Calu3 (cell line): ENCODE measurements at regions not wholly inside any gene's neighbourhood (a gene's known extent, or its start where the extent isn't known, plus 50 kb on each side); places are given as distances from the start of the nearest gene placed in this dataset.

ENCODE experiments used
- BruUV-seq: library from RNA; stranded (reverse); fragments of 400-500 nt; replicated peaks from 2 replicates; lab custom pipeline; 2021; lab: Mats Ljungman, UMichigan
- CTCF ChIA-PET: fragments of 300-600 bp; sonication (Branson Sonifier 250); formaldehyde crosslinking; loops from one replicate; lab custom pipeline; 2022; ENCODE audit warnings: antibody characterized with exemption; lab: Charles Lee
- DNase-seq: peaks from one replicate; pipeline ENCODE4 v3.0.0; 2022
- H3K27ac Mint-ChIP-seq: one replicate; pipeline ENCODE4 v1.8.0; 2022; ENCODE audit warnings: mixed read lengths; ENCODE audit not compliant: unreplicated experiment
- H3K27me3 Mint-ChIP-seq: one replicate; pipeline ENCODE4 v1.8.0; 2022; ENCODE audit warnings: mixed read lengths; ENCODE audit not compliant: unreplicated experiment
- H3K36me3 Mint-ChIP-seq: one replicate; pipeline ENCODE4 v1.8.0; 2022; ENCODE audit warnings: mild to moderate bottlenecking, moderate library complexity, mixed read lengths; ENCODE audit not compliant: insufficient read depth, unreplicated experiment
- H3K4me1 Mint-ChIP-seq: one replicate; pipeline ENCODE4 v1.8.0; 2022; ENCODE audit warnings: mild to moderate bottlenecking, low read depth, mixed read lengths; ENCODE audit not compliant: unreplicated experiment
- H3K4me3 Mint-ChIP-seq: one replicate; pipeline ENCODE4 v1.8.0; 2022; ENCODE audit warnings: mild to moderate bottlenecking, low read depth, moderate library complexity, mixed read lengths; ENCODE audit not compliant: unreplicated experiment
- H3K9me3 Mint-ChIP-seq: one replicate; pipeline ENCODE4 v1.8.0; 2022; ENCODE audit warnings: low read depth, mixed read lengths; ENCODE audit not compliant: unreplicated experiment
- CTCF ChIP-seq: fragments of 200-600 bp; IDR thresholded peaks from one replicate; pipeline ENCODE4 v1.8.0; 2022; ENCODE audit warnings: antibody characterized with exemption; ENCODE audit not compliant: unreplicated experiment
- intact Hi-C: fragments of 100-400 bp; cut with micrococcal nuclease; formaldehyde crosslinking; loops from one replicate; pipeline ENCODE4 v1.10.0; 2022; ENCODE audit not compliant: unreplicated experiment

- intact Hi-C loops = no loop called here
- no peak overlapping the region for H3K27ac Mint-ChIP-seq
- no peaks in the 10 kb centered on the region for H3K36me3 Mint-ChIP-seq
- no peak for DNase-seq
- H3K4me3 Mint-ChIP-seq = no peak overlapping the region
- TF ChIP-seq CTCF = no peak
- CTCF ChIA-PET = no interaction called here
- H3K9me3 Mint-ChIP-seq = no peaks in the 10 kb centered on the region
- no peaks in the 10 kb centered on the region for H3K4me1 Mint-ChIP-seq
- H3K27me3 Mint-ChIP-seq = no peaks in the 10 kb centered on the region
- no TSS peak for BruUV-seq
Observed at GRCh38 chr15:66875588-66876420, 173.8 kb downstream of the SMAD6 start.

GRCh38 chr15:66876421-66876730, 174.3 kb downstream of the SMAD6 start:
- no peak for TF ChIP-seq CTCF
- CTCF ChIA-PET = no interaction called here
- no peaks in the 10 kb centered on the region for H3K4me1 Mint-ChIP-seq
- H3K4me3 Mint-ChIP-seq = no peak overlapping the region
- H3K9me3 Mint-ChIP-seq = no peaks in the 10 kb centered on the region
- no TSS peak for BruUV-seq
- no peaks in the 10 kb centered on the region for H3K27me3 Mint-ChIP-seq
- no peak for DNase-seq
- H3K36me3 Mint-ChIP-seq = no peaks in the 10 kb centered on the region
- intact Hi-C loops = no loop called here
- no peak overlapping the region for H3K27ac Mint-ChIP-seq

GRCh38 chr15:66876731-66877476, 174.9 kb downstream of the SMAD6 start:
- no peaks in the 10 kb centered on the region for H3K27me3 Mint-ChIP-seq
- intact Hi-C loops = no loop called here
- no peaks in the 10 kb centered on the region for H3K9me3 Mint-ChIP-seq
- no peak overlapping the region for H3K4me3 Mint-ChIP-seq
- no peak overlapping the region for H3K27ac Mint-ChIP-seq
- TF ChIP-seq CTCF = no peak
- no peak for DNase-seq
- CTCF ChIA-PET = no interaction called here
- H3K4me1 Mint-ChIP-seq = peaks cover 2% of the 10 kb centered on the region
- no TSS peak for BruUV-seq
- no peaks in the 10 kb centered on the region for H3K36me3 Mint-ChIP-seq

- TF ChIP-seq CTCF = no peak
- CTCF ChIA-PET = no interaction called here
- DNase-seq = no peak
- H3K27ac Mint-ChIP-seq = no peak overlapping the region
- BruUV-seq = no TSS peak
- peaks cover 10% of the 10 kb centered on the region for H3K4me1 Mint-ChIP-seq
- H3K27me3 Mint-ChIP-seq = no peaks in the 10 kb centered on the region
- intact Hi-C loops = no loop called here
- H3K4me3 Mint-ChIP-seq = no peak overlapping the region
- H3K9me3 Mint-ChIP-seq = no peaks in the 10 kb centered on the region
- H3K36me3 Mint-ChIP-seq = peaks cover 3% of the 10 kb centered on the region
Observed at GRCh38 chr15:66877477-66878271, 175.6 kb downstream of the SMAD6 start.
